ENCODE measurements at regions not wholly inside any gene's neighbourhood (a gene's known extent, or its start where the extent isn't known, plus 50 kb on each side); places are given as distances from the start of the nearest gene placed in this dataset.

- FAIRE-seq: no peak
- Histone ChIP-seq H3K36me3 (ENCODE audit: control insufficient read depth, insufficient read depth, low read length) (no peaks in the 10 kb centered on the region), H3K27me3 (ENCODE audit: control insufficient read depth, insufficient read depth, low read length) (no peaks in the 10 kb centered on the region), H3K4me3 (ENCODE audit: low read depth, low read length) (no peak overlapping the region)
- no peak for TF ChIP-seq CTCF (IDR thresholded peaks at IDR 0.05; ENCODE audit: insufficient read depth, low read length, severe bottlenecking)
- no peak for DNase-seq (ENCODE audit: low read depth)
Measured at GRCh38 chr3:31290046-31290445, 242.7 kb upstream of the STT3B start.

GRCh38 chr3:31291818-31292217, 240.9 kb upstream of the STT3B start:
- no peak for TF ChIP-seq CTCF (IDR thresholded peaks at IDR 0.05; ENCODE audit: insufficient read depth, low read length, severe bottlenecking)
- H3K27me3 ChIP-seq (ENCODE audit: control insufficient read depth, insufficient read depth, low read length): no peaks in the 10 kb centered on the region
- FAIRE-seq (no peak), DNase-seq (ENCODE audit: low read depth) (peak; percentile 54)
- no peaks in the 10 kb centered on the region for H3K36me3 ChIP-seq (ENCODE audit: control insufficient read depth, insufficient read depth, low read length)
- no peak overlapping the region for H3K4me3 ChIP-seq (ENCODE audit: low read depth, low read length)

- DNase-seq (ENCODE audit: low read depth) (no peak), FAIRE-seq (no peak)
- no peaks in the 10 kb centered on the region for H3K27me3 ChIP-seq (ENCODE audit: control insufficient read depth, insufficient read depth, low read length)
- H3K36me3 ChIP-seq (ENCODE audit: control insufficient read depth, insufficient read depth, low read length): no peaks in the 10 kb centered on the region
- H3K4me3 ChIP-seq (ENCODE audit: low read depth, low read length): no peak overlapping the region
- no peak for TF ChIP-seq CTCF (IDR thresholded peaks at IDR 0.05; ENCODE audit: insufficient read depth, low read length, severe bottlenecking)
Measured at GRCh38 chr3:31294430-31295149, 238.1 kb upstream of the STT3B start.

- DNase-seq (ENCODE audit: low read depth) (no peak), FAIRE-seq (no peak)
- Histone ChIP-seq H3K27me3 (ENCODE audit: control insufficient read depth, insufficient read depth, low read length) (no peaks in the 10 kb centered on the region), H3K36me3 (ENCODE audit: control insufficient read depth, insufficient read depth, low read length) (no peaks in the 10 kb centered on the region), H3K4me3 (ENCODE audit: low read depth, low read length) (no peak overlapping the region)
- TF ChIP-seq CTCF (IDR thresholded peaks at IDR 0.05; ENCODE audit: insufficient read depth, low read length, severe bottlenecking): no peak
Measured at GRCh38 chr3:31295150-31295765, 237.5 kb upstream of the STT3B start.

- no peak for DNase-seq (ENCODE audit: low read depth)
- no peaks in the 10 kb centered on the region for H3K36me3 ChIP-seq (ENCODE audit: control insufficient read depth, insufficient read depth, low read length)
- H3K27me3 ChIP-seq (ENCODE audit: control insufficient read depth, insufficient read depth, low read length): no peaks in the 10 kb centered on the region
- no peak for TF ChIP-seq CTCF (IDR thresholded peaks at IDR 0.05; ENCODE audit: insufficient read depth, low read length, severe bottlenecking)
- no peak for FAIRE-seq
- no peak overlapping the region for H3K4me3 ChIP-seq (ENCODE audit: low read depth, low read length)
Measured at GRCh38 chr3:31297726-31298298, 234.9 kb upstream of the STT3B start.

All from bronchial epithelial cell (primary cell).